ENCODE measurements at regions not wholly inside any gene's neighbourhood (a gene's known extent, or its start where the extent isn't known, plus 50 kb on each side); places are given as distances from the start of the nearest gene placed in this dataset.

DNA sequence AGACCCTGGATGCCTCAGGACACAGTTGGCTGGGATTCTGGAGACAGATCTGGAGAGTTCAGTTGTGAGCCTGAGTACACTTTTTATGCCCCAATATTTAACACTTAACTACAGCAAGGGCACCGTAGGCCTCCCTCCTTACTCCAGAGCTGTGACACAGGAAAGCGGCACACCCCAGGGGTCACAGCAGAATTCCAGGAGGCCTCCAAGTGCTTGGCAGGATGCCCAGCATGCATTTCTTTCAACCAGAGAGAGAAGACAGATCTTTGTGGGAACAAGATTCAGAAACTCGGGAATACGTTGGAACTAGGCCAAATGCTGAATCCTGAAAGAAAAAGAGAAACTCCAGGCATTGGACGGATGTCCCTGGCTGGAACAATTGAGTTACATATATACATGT, 199.2 kb upstream of the NT5C1B start:
- no peak overlapping the region for H3K27ac ChIP-seq (ENCODE audit: low read depth, low read length)
- H3K4me1 ChIP-seq (ENCODE audit: control insufficient read depth, low read length): no peaks in the 10 kb centered on the region
- no peak overlapping the region for H3K4me2 ChIP-seq (ENCODE audit: low read length)
- H3K79me2 ChIP-seq (ENCODE audit: control insufficient read depth, low read length): no peaks in the 10 kb centered on the region
- H3K4me3 ChIP-seq (ENCODE audit: low read length): no peak overlapping the region
- TF ChIP-seq, protein P1, sequence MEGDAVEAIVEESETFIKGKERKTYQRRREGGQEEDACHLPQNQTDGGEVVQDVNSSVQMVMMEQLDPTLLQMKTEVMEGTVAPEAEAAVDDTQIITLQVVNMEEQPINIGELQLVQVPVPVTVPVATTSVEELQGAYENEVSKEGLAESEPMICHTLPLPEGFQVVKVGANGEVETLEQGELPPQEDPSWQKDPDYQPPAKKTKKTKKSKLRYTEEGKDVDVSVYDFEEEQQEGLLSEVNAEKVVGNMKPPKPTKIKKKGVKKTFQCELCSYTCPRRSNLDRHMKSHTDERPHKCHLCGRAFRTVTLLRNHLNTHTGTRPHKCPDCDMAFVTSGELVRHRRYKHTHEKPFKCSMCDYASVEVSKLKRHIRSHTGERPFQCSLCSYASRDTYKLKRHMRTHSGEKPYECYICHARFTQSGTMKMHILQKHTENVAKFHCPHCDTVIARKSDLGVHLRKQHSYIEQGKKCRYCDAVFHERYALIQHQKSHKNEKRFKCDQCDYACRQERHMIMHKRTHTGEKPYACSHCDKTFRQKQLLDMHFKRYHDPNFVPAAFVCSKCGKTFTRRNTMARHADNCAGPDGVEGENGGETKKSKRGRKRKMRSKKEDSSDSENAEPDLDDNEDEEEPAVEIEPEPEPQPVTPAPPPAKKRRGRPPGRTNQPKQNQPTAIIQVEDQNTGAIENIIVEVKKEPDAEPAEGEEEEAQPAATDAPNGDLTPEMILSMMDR (IDR thresholded peaks at IDR 0.05; ENCODE audit: low read depth, low read length, poor library complexity, severe bottlenecking): no peak
- no peak for TF ChIP-seq EZH2phosphoT487 (IDR thresholded peaks at IDR 0.05; ENCODE audit: borderline replicate concordance, low read length)
- H3F3A ChIP-seq (ENCODE audit: control insufficient read depth, insufficient read depth): no peaks in the 10 kb centered on the region
- no peaks in the 10 kb centered on the region for H3K9me2 ChIP-seq (replicated peaks; ENCODE audit: control insufficient read depth, low read length)
- no peaks in the 10 kb centered on the region for H3K27me3 ChIP-seq (ENCODE audit: control insufficient read depth, low read length)
- no peaks in the 10 kb centered on the region for H3K36me3 ChIP-seq (ENCODE audit: control insufficient read depth, low read length)
- no peaks in the 10 kb centered on the region for H3K9me3 ChIP-seq (ENCODE audit: control insufficient read depth, insufficient read depth, low read length)
- no peaks in the 10 kb centered on the region for H4K20me1 ChIP-seq (ENCODE audit: control insufficient read depth, insufficient read depth, low read depth, low read length)

DNA sequence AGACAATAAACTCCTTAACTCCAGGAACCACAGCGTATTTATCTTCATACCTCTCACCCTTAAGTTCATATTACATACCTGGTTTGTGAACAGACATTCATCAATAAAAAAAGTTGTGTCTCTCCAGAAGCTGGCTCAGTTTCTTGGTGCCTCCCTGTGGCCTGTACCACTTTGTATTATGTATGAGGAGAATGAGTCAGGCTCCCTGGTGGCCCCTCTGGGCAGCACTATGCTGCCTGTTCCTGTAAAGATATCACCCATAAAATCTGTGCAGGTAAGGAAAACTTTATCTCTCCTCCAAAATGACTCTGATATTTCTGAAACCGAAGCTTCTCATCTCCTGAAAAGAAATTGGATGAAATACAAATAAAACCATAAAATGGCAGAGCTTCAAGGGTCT, 198.4 kb upstream of the NT5C1B start:
- TF ChIP-seq, protein P1 (IDR thresholded peaks at IDR 0.05; ENCODE audit: low read depth, low read length, poor library complexity, severe bottlenecking): no peak
- no peak for TF ChIP-seq EZH2phosphoT487 (IDR thresholded peaks at IDR 0.05; ENCODE audit: borderline replicate concordance, low read length)
- no peaks in the 10 kb centered on the region for H3K4me1 ChIP-seq (ENCODE audit: control insufficient read depth, low read length)
- no peak overlapping the region for H3K4me3 ChIP-seq (ENCODE audit: low read length)
- H3K4me2 ChIP-seq (ENCODE audit: low read length): no peak overlapping the region
- H3K36me3 ChIP-seq (ENCODE audit: control insufficient read depth, low read length): no peaks in the 10 kb centered on the region
- no peaks in the 10 kb centered on the region for H3K9me3 ChIP-seq (ENCODE audit: control insufficient read depth, insufficient read depth, low read length)
- no peaks in the 10 kb centered on the region for H3K79me2 ChIP-seq (ENCODE audit: control insufficient read depth, low read length)
- no peaks in the 10 kb centered on the region for H4K20me1 ChIP-seq (ENCODE audit: control insufficient read depth, insufficient read depth, low read depth, low read length)
- H3K27ac ChIP-seq (ENCODE audit: low read depth, low read length): no peak overlapping the region
- no peaks in the 10 kb centered on the region for H3F3A ChIP-seq (ENCODE audit: control insufficient read depth, insufficient read depth)
- H3K9me2 ChIP-seq (replicated peaks; ENCODE audit: control insufficient read depth, low read length): no peaks in the 10 kb centered on the region
- H3K27me3 ChIP-seq (ENCODE audit: control insufficient read depth, low read length): no peaks in the 10 kb centered on the region

DNA sequence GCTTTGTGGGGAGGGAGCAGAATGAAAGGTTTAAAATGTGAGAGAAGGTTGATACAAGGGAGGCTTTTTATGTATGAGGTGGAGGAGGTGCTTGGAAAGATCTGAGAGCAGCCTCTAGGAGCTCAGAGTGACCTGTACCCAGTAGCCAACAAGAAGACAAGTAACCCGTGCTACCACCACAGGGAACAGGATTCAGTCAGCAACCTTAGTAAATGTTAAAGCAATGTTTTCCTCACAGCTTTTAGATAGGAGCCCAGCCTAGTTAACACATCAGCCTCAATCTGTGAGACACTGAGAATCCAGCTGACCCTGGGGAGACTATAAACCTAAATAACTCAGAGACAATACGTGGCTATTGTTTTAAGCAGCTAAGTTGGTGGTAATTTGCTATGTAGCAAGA, 194.9 kb upstream of the NT5C1B start:
- Histone ChIP-seq H3K27ac (ENCODE audit: low read depth, low read length) (no peak overlapping the region), H3K79me2 (ENCODE audit: control insufficient read depth, low read length) (no peaks in the 10 kb centered on the region), H3K9me3 (ENCODE audit: control insufficient read depth, insufficient read depth, low read length) (no peaks in the 10 kb centered on the region), H4K20me1 (ENCODE audit: control insufficient read depth, insufficient read depth, low read depth, low read length) (no peaks in the 10 kb centered on the region), H3K4me2 (ENCODE audit: low read length) (no peak overlapping the region), H3K4me3 (ENCODE audit: low read length) (no peak overlapping the region), H3K36me3 (ENCODE audit: control insufficient read depth, low read length) (no peaks in the 10 kb centered on the region), H3K9me2 (replicated peaks; ENCODE audit: control insufficient read depth, low read length) (no peaks in the 10 kb centered on the region), H3F3A (ENCODE audit: control insufficient read depth, insufficient read depth) (no peaks in the 10 kb centered on the region), H3K4me1 (ENCODE audit: control insufficient read depth, low read length) (no peaks in the 10 kb centered on the region), H3K27me3 (ENCODE audit: control insufficient read depth, low read length) (no peaks in the 10 kb centered on the region)
- TF ChIP-seq, protein P1 (IDR thresholded peaks at IDR 0.05; ENCODE audit: low read depth, low read length, poor library complexity, severe bottlenecking): no peak
- TF ChIP-seq EZH2phosphoT487 (IDR thresholded peaks at IDR 0.05; ENCODE audit: borderline replicate concordance, low read length): no peak

All from DOHH2 (cell line).